GM18951 (cell line): ENCODE measurements at regions not wholly inside any gene's neighbourhood (a gene's known extent, or its start where the extent isn't known, plus 50 kb on each side); places are given as distances from the start of the nearest gene placed in this dataset.

Experiments used
- POLR2A ChIP-seq: IDR thresholded peaks from 4 replicates; pipeline ENCODE4 v1.6.1; 2011; ENCODE audit warnings: mild to moderate bottlenecking; ENCODE audit not compliant: insufficient read length, insufficient read depth; ENCODE audit errors: extremely low read depth
- in situ Hi-C: fragments of 300-500 bp; cut with MboI; formaldehyde crosslinking; loops from one replicate; pipeline ENCODE4 v1.12.0; 2022; ENCODE audit warnings: low sequenced_read_pairs, mixed read lengths, inconsistent platforms; ENCODE audit not compliant: unreplicated experiment

DNA sequence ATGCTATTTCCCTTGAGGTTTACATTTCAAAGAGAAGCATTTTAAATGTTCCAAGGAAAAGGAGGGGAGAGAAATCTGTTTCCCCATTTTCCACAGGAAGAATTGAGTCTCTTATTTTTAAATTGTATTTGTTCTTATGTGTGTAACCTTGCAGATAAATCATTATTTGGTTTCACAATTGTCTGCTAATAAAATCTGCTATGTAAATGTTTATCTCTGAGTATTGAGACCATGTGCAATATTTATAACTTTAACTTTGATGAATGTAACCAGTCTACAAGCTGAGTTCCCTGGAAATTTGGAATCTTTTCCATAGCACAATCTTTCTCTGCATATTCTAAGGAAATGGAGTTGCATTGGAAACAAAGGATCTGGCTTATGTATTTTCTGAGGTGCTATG lies 209.6 kb downstream of the PTBP2 start:
- TF ChIP-seq POLR2A = no peak
- in situ Hi-C loops = no loop called here

DNA sequence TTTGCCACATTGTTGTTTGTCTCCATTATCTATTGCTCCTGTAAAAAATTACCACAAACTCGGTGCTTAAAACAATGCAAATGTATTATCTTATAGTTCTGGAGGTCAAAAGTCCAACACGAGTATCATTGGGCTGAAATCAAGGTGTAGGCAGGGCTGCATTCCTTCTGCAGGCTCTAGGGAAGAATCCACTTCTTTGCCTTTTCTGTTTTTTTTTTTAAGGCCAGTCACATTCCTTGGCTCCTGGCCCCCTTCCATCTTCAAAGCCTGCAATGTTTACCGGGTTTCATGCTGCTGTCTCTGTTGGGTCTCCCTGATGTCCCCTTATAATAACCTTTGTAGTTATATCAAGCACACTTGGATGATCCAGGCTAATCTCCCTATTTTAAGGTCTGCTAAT lies 212.7 kb downstream of the PTBP2 start:
- no peak for TF ChIP-seq POLR2A
- in situ Hi-C loops = no loop called here

DNA sequence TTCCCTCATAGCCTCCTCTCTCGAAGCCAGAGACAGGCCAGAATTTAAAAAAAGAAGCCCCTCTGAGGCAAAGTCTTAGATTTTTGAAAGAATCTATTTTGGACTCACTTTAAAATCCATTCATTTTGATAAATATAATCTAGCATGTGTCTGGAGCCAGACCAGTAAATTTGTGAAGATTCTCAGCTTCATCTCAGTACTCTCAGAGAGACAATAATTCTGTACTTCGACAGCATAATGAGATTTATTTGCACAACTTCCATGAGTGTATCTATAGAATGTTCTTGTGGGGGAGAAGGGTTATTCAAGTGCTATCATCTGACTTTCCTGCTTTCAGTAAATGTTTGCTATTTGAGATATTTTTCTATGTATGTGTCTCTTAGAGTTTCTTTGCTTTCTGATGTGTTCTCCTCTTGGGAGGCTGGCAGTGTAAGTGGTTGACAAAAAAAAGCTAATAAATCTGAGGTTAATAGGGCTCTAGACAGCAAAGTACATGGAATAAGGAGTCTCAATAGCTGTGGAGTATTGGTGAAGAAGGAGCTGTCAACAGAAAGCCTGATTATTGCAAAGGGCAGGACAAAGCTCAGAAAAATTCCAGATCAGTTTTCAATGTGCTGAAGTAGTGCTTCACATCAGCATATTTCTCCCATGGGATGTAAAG lies 223.0 kb downstream of the PTBP2 start:
- in situ Hi-C loops = no loop called here
- no peak for TF ChIP-seq POLR2A

DNA sequence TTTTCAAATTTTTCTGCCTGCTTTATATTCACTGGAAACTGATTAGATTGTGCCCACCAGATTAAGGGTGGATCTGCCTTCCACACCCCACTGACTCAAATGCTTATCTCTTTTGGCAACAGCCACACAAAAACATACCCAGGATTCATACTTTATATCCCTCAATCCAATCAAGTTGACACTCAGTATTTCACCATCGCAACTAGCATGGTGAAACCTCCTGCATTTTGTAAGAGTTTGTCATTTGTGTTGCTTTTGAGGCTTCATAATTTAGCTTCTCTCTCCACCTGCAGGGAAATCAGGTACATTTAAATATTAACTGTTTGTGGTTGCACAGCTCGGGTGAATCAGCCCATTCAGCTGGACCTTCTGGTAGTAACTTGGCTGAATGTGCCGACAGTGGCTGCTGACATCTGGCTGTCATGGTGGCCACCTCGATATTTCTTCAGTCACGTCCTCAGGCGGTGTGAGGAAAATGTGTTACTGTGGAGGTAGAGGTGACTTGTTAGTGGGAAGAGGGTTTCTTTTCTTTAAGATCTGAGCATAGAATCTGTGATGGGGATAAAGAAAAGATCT lies 224.0 kb downstream of the PTBP2 start:
- in situ Hi-C loops = no loop called here
- no peak for TF ChIP-seq POLR2A

DNA sequence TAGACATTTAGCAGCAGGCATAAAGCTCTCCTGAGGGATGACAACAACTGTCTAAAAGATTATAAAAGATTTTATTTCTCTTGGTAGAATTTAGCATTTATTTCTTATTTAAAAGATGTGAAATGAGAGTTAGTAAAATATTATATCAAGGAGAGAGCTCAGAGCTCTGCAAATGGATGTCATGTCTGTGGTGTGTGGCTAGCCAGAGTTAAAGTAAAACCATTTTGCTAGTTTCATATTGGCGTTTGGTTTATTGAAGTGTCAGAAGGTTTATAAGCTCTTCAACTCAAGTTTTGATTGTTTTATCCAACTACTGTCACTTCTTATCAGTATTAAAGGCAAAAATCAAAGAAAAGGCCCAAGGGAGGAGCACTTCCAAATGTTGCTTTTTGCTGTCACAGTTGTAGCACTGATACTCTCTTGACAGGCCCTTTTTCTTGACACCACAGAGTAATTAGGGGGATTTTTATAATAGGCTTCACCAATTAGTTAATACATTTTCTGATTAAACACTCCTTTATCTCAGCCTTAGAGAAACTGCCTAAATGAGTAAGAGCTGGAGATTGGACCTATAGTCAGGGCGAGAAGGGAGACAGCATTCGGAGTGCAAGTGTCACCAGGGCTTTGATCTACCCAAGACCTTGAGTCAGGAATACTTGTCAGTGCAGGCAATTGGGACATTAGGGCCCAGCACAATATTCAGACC lies 233.9 kb downstream of the PTBP2 start:
- in situ Hi-C loops = no loop called here
- TF ChIP-seq POLR2A = no peak

DNA sequence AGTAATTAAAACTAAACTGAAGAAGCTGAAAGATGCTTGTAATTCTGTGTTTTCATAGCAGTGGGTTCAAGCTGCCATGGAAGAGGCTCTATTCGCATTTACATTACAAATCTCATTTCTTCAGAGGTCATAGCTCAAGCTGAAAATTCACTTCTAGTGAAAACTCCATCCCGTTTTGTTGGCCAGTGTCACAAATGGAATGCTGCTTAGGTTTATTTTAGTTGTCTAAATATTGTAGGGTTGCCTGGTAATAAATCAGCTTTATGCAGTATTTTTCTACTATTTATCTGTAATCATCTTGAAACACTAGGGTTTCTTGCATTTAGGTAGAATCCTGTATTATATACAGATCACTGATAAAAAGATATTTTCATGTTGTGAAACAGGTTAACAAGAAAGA lies 240.6 kb downstream of the PTBP2 start:
- in situ Hi-C loops = no loop called here
- TF ChIP-seq POLR2A = no peak

DNA sequence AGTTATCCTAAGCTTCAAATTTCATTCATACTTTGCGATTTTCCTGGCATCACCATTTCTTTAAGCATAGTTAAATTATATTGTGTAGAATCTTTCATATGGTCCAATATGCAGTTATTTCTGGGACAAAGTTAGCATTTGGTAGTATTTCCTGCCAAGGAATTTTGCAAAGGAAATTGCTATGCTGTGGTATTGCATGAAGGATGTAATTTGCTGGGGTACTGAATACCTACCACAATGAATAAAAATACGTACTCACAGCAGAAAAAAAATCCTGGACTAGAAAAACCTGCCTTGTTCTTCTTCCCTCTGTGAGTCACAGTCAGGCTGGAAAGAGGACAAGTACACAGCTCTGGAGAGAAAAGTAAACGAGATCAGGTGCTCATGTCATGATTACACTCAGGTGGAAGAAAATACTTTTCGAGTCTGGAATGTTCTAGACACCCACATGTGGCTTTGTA lies 241.2 kb downstream of the PTBP2 start:
- in situ Hi-C loops = no loop called here

DNA sequence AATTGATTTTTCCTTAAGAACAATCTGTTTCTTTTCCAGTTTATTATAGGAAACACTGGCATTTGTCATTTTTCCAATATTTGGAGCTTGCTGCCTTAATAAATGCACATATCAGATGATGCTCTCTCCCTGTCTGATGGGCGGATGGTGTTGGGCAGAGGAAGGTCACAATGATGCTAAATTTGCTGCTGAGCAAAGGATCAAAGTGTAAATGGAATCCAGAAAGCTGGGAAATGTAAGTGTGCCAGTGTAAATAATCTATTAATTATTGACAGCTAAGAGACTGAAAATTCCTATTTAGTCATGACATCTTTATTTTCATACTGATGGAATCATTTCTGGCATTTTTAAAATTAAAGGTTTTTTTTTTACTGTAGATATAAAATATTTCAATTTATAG lies 243.2 kb downstream of the PTBP2 start:
- TF ChIP-seq POLR2A = no peak
- in situ Hi-C loops = no loop called here

More for the DNA sequence above, 241.2 kb downstream of the PTBP2 start:
- TF ChIP-seq POLR2A = no peak

DNA sequence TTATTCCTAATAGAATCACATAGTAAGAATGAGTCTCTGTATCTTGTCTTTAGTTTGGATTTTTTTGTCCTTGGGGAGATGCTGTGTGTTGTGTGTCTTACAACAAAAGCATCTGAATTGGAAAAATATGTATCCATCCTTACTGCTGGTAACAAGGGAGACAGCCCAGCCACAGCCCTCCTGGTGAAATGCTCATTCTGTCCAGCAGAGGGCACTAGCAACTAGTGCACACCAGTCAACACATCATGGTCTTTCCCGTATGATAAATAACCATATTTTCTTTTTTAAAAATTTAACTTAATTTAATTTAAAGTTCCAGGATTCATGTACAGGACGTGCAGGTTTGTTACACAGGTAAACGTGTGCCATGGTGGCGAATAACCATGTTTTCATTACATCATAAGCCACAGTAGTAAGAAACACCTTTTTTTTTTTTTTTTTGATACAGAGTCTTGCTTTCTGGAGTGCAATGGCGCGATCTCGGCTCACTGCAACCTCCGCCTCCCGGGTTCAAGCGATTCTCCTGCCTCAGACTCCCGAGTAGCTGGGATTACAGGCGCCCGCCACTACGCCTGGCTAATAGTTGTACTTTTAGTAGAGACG lies 245.1 kb downstream of the PTBP2 start:
- in situ Hi-C loops = no loop called here
- TF ChIP-seq POLR2A = no peak

DNA sequence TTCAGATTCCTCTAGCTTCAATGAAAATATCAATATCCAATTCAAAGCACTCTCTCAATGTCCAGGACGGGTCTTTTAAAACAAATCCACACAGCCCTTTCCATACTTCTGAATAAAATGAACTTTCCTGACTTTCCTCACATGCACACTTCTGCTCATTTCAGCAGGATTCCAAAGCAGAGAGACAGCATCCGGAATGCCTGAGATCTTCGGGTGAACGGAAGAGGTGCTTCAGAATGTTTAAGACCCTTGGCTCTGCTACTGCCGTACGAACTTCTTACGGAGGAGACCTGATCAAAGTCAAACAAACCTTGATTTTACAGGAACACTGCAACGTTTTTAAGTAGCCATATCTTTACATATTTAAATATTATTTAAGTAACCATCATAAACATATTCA lies 245.7 kb downstream of the PTBP2 start:
- in situ Hi-C loops = no loop called here

DNA sequence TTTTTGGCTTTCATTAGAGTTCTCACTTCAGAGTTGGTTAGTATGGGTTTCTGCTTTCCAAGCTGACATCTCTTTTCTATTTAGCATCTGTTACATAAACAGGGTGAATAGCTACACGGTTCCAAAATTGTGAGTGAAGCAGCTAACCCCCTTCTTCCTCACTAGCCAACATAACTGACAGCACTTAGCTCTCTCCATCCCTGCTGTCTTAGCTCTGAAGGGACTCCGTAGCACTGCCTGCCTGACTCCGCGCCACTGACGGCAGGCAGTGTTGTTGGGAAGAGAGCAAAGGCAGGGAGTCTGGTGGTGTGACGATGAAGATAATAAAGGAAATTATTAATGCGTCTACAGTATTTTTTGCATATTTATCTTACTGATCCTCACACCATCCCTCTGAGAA lies 247.0 kb downstream of the PTBP2 start:
- in situ Hi-C loops = no loop called here
- TF ChIP-seq POLR2A = no peak

More for the DNA sequence above, 245.7 kb downstream of the PTBP2 start:
- TF ChIP-seq POLR2A = no peak

DNA sequence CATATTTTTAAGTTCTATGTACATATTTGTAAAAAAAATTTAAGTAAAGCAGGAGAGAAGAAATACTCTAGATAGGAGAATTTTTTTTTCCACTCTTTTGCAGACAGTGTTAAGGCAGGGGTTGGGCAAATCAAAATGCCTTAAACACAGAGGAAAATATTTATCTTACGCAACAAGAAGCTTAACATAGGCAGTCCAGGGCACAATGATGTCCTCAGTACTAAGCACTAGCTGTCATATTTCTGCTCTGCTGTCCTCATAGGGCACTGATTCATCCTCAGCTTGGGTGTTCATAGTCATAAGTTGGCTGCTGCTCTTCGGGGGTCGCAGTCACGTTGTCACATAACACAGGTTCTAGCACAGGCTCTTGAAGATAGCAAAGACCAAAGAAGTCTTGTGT lies 247.4 kb downstream of the PTBP2 start:
- in situ Hi-C loops = no loop called here
- no peak for TF ChIP-seq POLR2A

DNA sequence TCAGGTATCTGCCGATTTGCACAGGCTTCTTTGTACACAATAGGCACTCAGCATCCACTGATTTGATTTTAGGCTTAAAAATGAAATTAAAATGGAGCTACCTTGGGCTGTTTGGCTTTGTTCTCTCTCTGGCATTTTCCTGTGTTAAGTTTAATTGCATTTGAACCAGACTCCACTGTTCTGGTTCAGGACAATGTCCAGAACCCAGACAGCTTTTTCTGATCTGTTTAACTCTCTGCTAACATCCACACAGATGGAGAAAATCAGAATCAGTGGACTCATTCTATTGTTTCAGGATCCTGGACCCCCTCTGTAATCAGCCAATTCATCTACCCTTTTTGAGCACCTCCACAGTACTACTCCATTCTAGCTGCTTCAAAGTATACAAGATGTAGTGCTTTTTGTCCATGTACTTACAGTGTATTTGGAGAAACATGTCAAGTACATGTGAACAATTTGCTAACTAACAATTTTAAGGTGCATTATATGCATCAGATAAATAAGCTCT lies 248.1 kb downstream of the PTBP2 start:
- in situ Hi-C loops = loop anchor here (10.0 kb wide), 1 partner anchor 1085 kb away; no protein-coding TSS in a partner anchor
- TF ChIP-seq POLR2A = no peak

DNA sequence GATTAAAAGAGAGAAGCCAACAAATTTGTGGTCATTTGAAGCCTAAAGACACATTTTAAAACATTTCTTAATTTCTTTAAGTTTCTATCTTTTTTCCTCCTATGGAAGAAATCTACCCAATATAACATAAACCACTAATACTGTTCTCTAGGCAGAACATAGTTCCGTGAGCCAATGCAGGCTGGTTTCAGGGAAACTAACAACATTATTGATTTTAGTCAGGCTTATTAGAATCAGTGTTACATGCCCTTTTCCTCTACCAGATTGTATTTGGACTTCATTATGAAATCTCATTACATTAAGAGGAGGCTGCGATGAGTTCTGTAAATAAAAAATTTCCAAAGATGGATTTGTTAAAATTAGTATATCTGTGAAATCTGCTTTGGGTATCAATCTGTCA lies 249.9 kb downstream of the PTBP2 start:
- no peak for TF ChIP-seq POLR2A
- in situ Hi-C loops = loop anchor here (10.0 kb wide), 1 partner anchor 1083 kb away; no protein-coding TSS in a partner anchor
